Transverse colon (tissue), 4 donors: ENCODE measurements at regions not wholly inside any gene's neighbourhood (a gene's known extent, or its start where the extent isn't known, plus 50 kb on each side); places are given as distances from the start of the nearest gene placed in this dataset.
"Not testable (repeated sequence)": the region's sequence is repeated elsewhere in the genome, so short reads cannot be mapped to it uniquely, and the experiment has no call there.

ENCODE experiments used
- DNase-seq: peaks from one replicate; pipeline ENCODE4 v3.0.0-alpha.2; 2019
- H3K27ac ChIP-seq, 4 donors: fragments of 200-600 bp; sonication (generic); 2 replicates each; pipeline ENCODE4 v1.5.1; 2016 to 2018; ENCODE audit warnings: inconsistent platforms in 4 of 4
- H3K27me3 ChIP-seq: fragments of 200-600 bp; sonication (generic); 2 replicates; pipeline ENCODE4 v1.5.1; 2017; ENCODE audit warnings: inconsistent platforms
- H3K36me3 ChIP-seq, 4 donors: fragments of 200-600 bp; sonication (generic); 2 replicates each; pipeline ENCODE4 v1.5.1; 2017 to 2019; ENCODE audit warnings: inconsistent platforms in 4 of 4
- H3K4me1 ChIP-seq, 4 donors: fragments of 200-600 bp; sonication (generic); 2 replicates each; pipeline ENCODE4 v1.5.1; 2017 to 2020; ENCODE audit warnings: inconsistent platforms in 4 of 4
- H3K4me3 ChIP-seq, 4 donors: fragments of 200-600 bp; sonication (generic); 1 replicate in 1 of 4; 2 replicates in 3 of 4; pipeline versions ENCODE4 v1.5.1 to v1.6.1; 2017 to 2019; ENCODE audit warnings: inconsistent platforms in 4 of 4
- H3K9me3 ChIP-seq, 2 donors: fragments of 200-600 bp; sonication (generic); 2 replicates each; pipeline ENCODE4 v1.5.1; 2017 to 2019; ENCODE audit warnings: inconsistent platforms in 2 of 2
- EP300 ChIP-seq: sonication (generic); formaldehyde crosslinking; IDR thresholded peaks from one replicate; pipeline ENCODE4 v1.6.1; 2017; ENCODE audit warnings: antibody characterized with exemption, low read depth
- POLR2A ChIP-seq: fragments of 450-650 bp; IDR thresholded peaks from one replicate; pipeline ENCODE4 v1.6.1; 2016; ENCODE audit warnings: antibody characterized with exemption, mild to moderate bottlenecking, moderate library complexity
- POLR2AphosphoS5 ChIP-seq, 3 donors: sonication (generic); formaldehyde crosslinking; IDR thresholded peaks; one replicate each; pipeline ENCODE4 v1.6.1; 2016; ENCODE audit warnings: antibody characterized with exemption in 3 of 3
- WGBS, 2 donors: methylation state at CpG; one replicate each; pipeline ENCODE4 v1.1.5; 2018; ENCODE audit warnings: low coverage in 1 of 2; 5-methylcytosine and 5-hydroxymethylcytosine counted together
- in situ Hi-C, 4 donors: fragments of 200-750 bp; cut with MboI; loops; one replicate each; pipeline versions ENCODE4 v1.15.0 to v1.15.1; 2017; ENCODE audit warnings: low sequenced_read_pairs in 3 of 4, low pct_ligation_motif_present in 1 of 4, low pct_unique_long_range_greater_than_20kb in 1 of 4
- intact Hi-C: fragments of 100-400 bp; cut with DNase I; formaldehyde crosslinking; loops from one replicate; pipeline ENCODE4 v1.15.1; 2023; ENCODE audit warnings: low total_unique reads
- TF ChIP-seq, protein P1 (sequence below), 5 experiments: fragments of 200-600 bp in 3 of 5; fragments of 450-650 bp in 2 of 5; sonication (generic) in 3 of 5; IDR thresholded peaks; 1 replicate in 2 of 5; 2 replicates in 3 of 5; pipeline ENCODE4 v1.5.1; 2016 to 2017; ENCODE audit warnings: antibody characterized with exemption in 5 of 5, inconsistent platforms in 3 of 5, mild to moderate bottlenecking in 2 of 5, moderate library complexity in 1 of 5

DNA sequence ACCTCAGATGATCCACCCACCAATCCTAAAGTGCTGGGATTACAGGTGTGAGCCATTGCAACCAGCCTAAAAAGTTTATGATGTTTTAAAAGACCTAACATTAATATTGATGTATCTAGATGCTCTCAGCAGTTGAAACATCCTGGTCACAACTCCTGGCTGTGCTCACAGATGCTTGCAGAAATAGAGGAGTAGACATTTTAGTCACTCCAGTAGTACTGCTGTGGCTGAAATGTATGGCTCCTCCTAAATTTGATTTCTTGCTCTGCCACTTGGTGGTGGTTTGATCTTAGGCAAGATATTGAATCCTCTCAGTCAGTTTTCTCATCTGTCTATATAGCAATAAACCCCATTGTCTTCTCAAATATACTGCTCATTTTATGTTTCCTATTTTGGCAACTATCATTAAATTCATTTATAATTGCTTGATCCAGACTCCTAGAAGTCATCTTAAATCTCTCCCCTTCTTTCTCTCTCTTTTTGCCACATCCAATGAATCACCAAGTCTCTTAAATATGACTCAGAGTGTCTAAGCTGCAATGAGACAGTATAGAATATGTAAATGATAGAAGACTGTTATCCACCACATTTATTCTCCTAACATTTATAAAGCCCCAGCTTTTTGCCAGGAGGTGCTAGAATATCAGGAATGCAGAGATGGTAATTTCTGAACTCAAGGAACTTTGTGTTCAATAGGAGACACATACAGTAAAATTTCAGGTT is 78.1 kb upstream of the NRBF2 start:
- Histone ChIP-seq H3K27me3 (no peaks in the 10 kb centered on the region), H3K4me3 (no peak overlapping the region), H3K27ac (no peak overlapping the region), H3K36me3 (no peaks in the 10 kb centered on the region), H3K4me1 (no peaks in the 10 kb centered on the region), H3K9me3 (no peaks in the 10 kb centered on the region)
- intact Hi-C loops (no loop called here), in situ Hi-C loops (no loop called here)
- no peak for DNase-seq
- no peak for TF ChIP-seq EP300
- TF ChIP-seq, protein P1, sequence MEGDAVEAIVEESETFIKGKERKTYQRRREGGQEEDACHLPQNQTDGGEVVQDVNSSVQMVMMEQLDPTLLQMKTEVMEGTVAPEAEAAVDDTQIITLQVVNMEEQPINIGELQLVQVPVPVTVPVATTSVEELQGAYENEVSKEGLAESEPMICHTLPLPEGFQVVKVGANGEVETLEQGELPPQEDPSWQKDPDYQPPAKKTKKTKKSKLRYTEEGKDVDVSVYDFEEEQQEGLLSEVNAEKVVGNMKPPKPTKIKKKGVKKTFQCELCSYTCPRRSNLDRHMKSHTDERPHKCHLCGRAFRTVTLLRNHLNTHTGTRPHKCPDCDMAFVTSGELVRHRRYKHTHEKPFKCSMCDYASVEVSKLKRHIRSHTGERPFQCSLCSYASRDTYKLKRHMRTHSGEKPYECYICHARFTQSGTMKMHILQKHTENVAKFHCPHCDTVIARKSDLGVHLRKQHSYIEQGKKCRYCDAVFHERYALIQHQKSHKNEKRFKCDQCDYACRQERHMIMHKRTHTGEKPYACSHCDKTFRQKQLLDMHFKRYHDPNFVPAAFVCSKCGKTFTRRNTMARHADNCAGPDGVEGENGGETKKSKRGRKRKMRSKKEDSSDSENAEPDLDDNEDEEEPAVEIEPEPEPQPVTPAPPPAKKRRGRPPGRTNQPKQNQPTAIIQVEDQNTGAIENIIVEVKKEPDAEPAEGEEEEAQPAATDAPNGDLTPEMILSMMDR (IDR thresholded peaks at IDR 0.05) = no peak
- TF ChIP-seq POLR2A = no peak
- TF ChIP-seq POLR2AphosphoS5 (IDR thresholded peaks at IDR 0.05) = no peak

DNA sequence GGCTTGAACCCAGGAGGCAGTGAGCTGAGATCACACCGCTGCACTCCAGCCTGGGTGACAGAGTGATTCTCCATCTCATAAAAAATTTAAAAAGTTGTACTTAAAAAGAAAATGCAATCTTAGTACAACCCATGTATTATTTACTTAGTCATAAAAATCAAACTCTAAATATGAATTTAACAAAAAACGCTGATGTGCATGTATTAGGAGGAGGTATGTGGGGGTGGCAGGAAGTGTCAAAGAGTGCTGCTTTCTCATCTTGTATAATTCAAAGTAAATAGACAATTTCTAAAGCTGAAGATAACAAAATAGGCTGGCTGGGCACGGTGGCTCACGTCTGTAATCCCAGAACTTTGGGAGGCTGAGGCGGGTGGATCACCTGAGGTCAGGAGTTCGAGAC is 81.0 kb upstream of the NRBF2 start:
- no peak for DNase-seq
- Histone ChIP-seq H3K36me3 (no peaks in the 10 kb centered on the region), H3K4me1 (no peaks in the 10 kb centered on the region), H3K4me3 (no peak overlapping the region), H3K9me3 (no peaks in the 10 kb centered on the region), H3K27me3 (no peaks in the 10 kb centered on the region), H3K27ac (no peak overlapping the region)
- WGBS, 2 donors = 63 to 71% methylated on average over 5 to 6 of the region's 6 CpGs
- TF ChIP-seq, protein P1 (IDR thresholded peaks at IDR 0.05) = no peak
- no peak for TF ChIP-seq POLR2AphosphoS5 (IDR thresholded peaks at IDR 0.05)
- TF ChIP-seq POLR2A = no peak
- TF ChIP-seq EP300 = no peak
- in situ Hi-C loops (no loop called here), intact Hi-C loops (no loop called here)

DNA sequence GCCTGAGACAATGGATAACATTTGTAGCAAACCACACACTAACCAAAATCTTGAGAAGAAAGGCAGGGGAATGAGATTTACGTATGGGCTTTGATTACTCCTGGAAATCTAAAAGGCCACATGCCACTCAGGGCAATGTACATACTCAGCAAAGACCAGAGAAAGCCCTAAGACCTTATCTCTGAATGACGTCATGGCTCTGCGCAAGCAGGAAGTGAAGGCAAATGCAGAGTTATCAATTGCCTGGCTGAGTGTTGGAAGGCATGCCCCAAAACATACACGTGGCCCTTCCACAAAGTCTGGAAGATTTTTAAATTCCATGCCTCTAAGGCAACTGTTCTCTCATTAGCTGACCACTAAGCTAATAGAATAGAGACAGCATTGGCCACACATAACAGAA is 90.9 kb upstream of the NRBF2 start:
- 58 to 61% methylated on average over 3 to 4 of the region's 4 CpGs for WGBS, 2 donors
- Histone ChIP-seq H3K4me1 (no peaks in the 10 kb centered on the region), H3K4me3 (no peak overlapping the region), H3K27ac (no peak overlapping the region), H3K9me3 (peaks cover 4 to 7% of the 10 kb centered on the region in 2 donors), H3K36me3 (no peaks in the 10 kb centered on the region), H3K27me3 (peaks cover 4% of the 10 kb centered on the region)
- DNase-seq = no peak
- in situ Hi-C loops (no loop called here), intact Hi-C loops (no loop called here)
- no peak for TF ChIP-seq EP300
- TF ChIP-seq, protein P1 (IDR thresholded peaks at IDR 0.05) = no peak
- no peak for TF ChIP-seq POLR2AphosphoS5 (IDR thresholded peaks at IDR 0.05)
- no peak for TF ChIP-seq POLR2A

DNA sequence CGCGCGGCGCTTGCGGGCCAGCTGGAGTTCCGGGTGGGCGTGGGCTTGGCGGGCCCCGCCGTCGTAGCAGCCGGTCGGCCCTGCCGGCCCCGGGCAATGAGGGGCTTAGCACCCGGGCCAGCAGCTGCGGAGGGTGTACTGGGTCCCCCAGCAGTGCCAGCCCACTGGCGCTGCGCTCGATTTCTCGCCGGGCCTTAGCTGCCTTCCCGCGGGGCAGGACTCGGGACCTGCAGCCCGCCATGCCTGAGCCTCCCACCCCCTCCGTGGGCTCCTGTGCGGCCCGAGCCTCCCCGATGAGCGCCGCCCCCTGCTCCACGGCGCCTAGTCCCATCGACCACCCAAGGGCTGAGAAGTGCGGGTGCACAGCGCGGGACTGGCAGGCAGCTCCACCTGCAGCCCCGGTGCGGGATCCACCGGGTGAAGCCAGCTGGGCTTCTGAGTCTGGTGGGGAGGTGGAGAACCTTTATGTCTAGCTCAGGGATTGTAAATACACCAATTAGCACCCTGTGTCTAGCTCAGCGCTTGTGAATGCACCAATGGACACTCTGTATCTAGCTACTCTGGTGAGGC is 99.4 kb upstream of the NRBF2 start:
- H3K4me3 ChIP-seq, H3K4me1 ChIP-seq, H3K27ac ChIP-seq, intact Hi-C loops, H3K27me3 ChIP-seq, H3K36me3 ChIP-seq, in situ Hi-C loops, H3K9me3 ChIP-seq, DNase-seq: not testable (repeated sequence)
- 96% methylated on average over 41 of the region's 42 CpGs; no CpG with 5 or more reads in 1 of the 2 donors for WGBS, 2 donors

DNA sequence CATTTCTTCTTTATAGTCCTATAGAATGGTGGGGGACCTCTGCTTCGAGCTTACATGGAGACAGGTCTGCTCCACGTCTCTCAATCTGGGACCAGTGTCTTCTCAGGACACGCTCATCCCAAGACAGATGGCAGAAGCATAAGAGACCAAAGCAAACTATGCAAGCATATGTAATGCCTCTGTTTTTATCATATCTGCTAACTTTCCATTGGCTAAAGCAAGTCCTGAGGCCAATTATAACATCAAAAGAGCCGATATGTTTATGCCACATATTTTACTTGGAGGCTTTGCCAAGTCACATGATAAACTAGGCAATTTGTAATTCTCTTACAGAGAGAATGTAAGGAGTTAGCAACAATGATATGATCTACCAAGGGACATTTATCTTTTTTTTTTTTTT is 102.6 kb upstream of the NRBF2 start:
- Histone ChIP-seq H3K4me1 (no peaks in the 10 kb centered on the region), H3K36me3 (no peaks in the 10 kb centered on the region), H3K9me3 (no peaks in the 10 kb centered on the region), H3K27ac (no peak overlapping the region), H3K27me3 (no peaks in the 10 kb centered on the region), H3K4me3 (no peak overlapping the region)
- WGBS, 2 donors = 59 to 64% methylated on average over 4 of the region's 4 CpGs
- TF ChIP-seq, protein P1 (IDR thresholded peaks at IDR 0.05) = no peak
- no peak for TF ChIP-seq EP300
- TF ChIP-seq POLR2A = no peak
- no peak for TF ChIP-seq POLR2AphosphoS5 (IDR thresholded peaks at IDR 0.05)
- no peak for DNase-seq
- intact Hi-C loops (no loop called here), in situ Hi-C loops (no loop called here)
